ENCODE measurements at regions not wholly inside any gene's neighbourhood (a gene's known extent, or its start where the extent isn't known, plus 50 kb on each side); places are given as distances from the start of the nearest gene placed in this dataset.
"Not testable (repeated sequence)": the region's sequence is repeated elsewhere in the genome, so short reads cannot be mapped to it uniquely, and the experiment has no call there.

DNA sequence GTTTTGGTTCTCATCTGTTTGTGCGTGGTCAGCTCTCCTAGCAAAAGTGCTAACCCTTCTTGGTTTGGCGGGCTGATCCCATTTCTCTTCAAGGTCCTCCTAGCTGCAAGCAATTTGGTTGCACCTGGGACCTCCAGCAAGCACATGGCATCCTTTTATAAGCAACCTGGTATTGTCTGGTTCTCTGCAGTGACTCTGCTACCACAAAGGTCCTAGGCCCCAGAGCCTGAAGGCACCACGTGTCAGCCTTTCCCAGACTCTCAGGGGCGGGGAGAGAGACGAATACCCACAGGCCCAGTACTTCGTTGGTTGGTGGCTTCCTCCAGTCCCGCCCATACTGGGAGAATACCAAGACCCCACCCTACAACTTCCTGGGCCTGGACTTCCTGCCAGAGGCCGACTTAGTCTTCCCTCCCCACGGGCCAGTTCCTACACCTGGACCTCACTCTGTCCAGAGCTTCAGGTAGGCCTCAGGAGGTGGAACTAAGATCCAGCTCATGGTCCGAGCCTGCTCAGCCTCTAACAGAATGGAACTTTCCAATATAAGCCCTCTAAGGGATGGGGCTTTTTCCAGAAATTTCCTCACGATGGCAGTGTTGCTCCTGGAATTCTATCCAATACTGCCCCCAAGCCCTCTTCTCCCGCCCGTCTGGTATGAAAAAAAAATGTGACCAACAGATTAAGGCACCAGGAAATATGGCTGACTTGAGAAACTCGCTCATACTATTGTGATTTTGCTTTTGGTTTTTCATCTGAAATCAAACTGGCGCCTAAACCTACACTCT, 192.5 kb upstream of the STK26 start:
- no peak for FAIRE-seq

DNA sequence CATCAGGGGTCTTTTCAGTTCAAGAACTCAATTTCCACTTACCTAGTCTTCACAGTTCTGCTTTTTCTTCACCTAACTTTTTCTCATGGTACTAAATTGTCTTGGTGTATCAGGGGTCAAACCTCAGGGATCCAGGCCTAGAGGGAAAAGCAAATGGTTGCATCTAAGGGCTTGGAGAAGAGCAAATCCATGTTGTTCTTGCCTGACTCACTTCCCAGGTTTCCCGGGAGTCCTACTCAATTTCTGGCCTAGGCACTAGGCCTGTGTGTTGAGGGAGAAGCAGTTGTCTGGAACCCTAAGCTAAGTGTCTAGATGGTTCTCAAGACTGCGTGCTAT, 191.9 kb upstream of the STK26 start:
- no peak for FAIRE-seq

DNA sequence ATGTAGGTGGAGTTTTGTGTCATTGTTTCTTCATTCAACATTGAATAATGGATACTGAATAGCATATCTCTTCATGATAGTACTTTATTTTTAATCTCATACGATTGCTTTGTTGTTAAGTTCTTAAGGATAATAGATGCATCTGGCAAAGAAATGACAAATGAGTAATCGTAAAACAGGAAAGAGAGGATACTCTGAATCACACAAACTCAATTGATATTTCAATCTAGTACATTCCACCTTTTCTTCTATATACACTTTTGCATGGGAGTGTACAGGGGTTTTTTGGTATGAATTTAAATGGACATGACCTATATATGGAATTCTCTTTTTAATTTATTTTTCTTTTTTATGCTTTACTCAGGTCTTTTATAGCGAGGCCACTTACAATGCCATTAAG, 186.9 kb upstream of the STK26 start:
- peak; percentile 88 for FAIRE-seq

DNA sequence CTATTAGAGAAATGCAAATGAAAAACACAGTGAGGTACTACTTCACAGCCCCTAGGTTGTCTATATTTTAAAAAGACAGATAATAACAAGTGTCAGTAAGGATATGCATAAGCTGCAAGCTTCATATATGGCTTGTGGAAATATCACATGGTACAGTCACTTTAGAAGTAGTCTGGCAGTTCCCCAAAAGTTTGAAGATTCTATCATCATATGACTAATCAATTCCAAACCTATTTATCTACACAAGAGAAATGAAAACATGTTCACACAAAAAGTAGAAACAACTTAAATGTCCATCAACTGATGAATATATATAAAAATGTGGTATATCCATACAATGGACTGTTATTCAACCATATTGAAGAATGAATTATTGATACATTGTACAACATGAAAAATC, 185.8 kb upstream of the STK26 start:
- FAIRE-seq = peak; percentile 84

DNA sequence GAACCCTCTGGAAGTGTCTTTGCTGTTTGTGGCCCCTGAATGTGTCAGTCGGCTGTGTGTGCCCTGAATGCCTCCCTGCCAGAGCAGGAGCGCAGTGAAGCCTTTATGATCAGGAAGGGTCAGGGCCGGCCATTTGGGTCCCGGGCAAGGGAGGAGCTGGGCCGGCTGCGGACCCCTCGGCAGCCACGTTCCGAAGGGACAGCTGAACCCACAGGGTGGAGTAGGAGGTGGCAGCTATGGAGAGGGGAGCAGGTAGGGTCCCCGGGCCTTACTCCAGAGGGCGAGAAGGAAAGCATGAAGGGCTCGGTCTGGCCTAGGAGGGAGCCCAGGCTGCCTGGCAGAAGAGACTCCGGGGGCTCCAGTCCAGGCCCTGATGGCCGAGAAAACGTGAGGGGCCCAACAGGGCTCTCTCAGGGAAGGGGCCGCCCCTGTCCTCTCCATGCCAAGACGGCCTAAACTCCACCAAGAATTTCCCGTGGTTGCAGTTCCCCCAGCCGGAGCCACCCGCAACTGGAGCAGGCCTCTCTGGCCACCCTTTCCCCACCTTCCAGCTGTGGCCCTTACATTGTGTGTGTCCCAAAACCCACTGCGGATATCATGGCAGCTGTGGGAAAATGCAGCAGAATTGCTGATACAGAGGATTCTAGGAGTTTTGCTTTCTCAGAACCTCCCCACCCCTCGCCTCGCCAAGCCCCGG, 182.2 kb upstream of the STK26 start:
- FAIRE-seq = no peak

DNA sequence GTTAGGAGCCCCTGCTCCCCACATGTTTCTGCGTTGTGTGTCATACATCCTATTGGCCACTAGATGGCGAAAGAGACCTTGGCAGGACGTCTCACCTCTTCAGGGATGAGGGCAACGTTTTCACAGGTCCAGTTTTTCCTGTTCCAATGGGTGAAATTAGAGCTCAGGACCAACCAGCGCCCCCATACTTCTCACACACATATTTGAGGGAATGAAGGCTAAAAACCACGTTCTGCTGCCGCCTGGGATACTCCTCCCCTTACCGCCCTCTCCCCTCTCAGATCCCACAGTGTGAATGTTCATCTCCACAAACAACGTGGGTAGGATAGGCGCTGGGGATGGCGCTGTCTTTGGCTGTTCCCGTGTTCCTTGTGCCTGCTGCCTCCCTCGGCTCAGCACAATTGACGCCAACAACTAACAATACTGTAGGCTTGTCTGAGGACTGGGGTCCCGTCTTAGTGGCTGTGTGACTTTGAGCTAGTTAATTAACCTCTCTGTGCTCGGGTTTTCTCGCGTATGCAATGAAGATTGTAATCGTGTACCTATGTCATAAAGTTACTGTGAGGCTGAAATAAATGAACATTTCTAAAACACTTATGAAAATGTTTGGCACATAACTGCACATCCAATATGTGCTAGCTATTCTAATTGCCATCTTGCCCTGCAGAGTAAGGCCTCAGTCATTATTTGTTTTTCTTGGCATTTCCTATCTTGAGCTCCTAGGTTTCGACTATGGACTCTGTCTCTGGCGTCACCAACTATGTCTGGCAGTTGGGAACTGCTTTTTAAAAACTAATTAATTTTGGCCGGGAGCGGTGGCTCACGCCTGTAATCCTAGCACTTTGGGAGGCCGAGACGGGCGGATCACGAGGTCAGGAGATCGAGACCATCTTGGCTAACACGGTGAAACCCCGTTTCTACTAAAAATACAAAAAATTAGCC, 181.3 kb upstream of the STK26 start:
- no peak for FAIRE-seq

DNA sequence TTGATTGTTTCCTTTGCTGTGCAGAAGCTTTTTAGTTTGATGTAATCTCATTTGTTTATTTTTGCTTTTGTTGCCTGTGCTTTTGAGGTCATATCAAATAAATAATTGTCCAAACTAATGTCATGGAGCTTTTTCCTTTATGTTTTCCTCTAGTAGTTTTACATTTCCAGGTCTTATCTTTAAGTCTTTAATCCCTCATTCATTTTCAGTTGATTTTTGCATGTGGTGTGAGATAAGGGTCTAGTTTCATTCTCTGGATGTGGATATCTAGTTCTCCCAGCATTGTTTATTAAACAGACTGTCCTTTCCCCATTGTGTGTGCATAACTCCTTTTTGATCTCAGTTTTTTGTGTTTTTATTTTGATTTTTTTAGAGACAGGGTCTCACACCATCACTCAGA, 179.1 kb upstream of the STK26 start:
- no peak for FAIRE-seq

DNA sequence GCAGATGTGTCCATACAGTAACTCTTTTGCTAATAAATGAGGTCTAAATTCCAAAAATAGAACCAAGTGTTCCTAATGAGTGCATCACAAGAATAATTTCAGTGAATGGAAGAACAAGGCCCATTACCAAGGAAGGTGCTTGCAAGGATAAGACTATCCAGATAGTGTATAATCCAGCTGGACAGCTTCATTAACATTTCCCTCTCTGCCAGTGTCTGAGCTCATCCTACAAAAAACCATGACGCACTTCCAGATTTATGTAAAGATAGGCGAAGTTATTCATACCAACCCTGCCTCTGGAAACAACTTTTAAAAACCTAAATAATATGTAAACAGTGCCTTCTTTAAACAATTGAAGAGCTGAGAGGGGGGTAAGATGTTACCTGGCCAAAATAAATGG, 177.9 kb upstream of the STK26 start:
- FAIRE-seq = no peak

DNA sequence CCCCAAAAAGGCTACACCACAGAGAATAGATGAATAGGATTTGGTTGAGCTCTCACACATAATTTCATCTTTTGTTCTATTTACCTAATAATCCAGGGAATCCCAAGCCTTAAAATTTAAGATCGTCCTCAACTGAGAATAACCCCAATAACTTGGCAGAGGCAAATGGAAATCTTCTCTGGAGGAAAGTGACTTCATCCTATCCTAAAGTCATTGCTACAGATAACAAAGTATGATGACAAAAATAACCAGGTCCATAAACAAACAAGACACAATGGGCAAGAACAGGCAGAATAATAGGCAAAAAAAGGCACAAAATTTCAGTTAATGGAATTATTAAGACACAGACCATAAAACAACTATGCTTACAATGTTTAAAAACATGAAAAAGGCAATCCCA, 177.3 kb upstream of the STK26 start:
- no peak for FAIRE-seq

DNA sequence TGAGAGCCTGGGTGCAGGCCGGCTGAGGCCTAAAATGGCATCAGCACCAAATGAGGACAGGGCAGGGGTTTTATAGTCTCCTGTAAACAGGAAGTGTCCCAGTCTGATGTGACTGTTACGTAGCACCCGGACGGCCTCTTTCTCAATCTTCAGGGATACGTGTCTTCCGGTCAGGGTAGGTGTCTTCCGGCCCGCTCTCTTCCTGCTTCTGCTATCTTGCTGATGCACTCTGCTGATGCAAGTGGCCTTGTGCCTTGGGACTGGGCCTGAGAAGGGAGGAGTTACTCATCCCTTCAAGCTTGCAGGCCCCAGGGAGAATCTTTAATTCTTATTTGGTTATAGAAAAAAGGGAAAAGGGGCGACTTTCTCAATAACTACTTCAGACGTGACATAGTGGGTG, 172.1 kb upstream of the STK26 start:
- FAIRE-seq = not testable (repeated sequence)

DNA sequence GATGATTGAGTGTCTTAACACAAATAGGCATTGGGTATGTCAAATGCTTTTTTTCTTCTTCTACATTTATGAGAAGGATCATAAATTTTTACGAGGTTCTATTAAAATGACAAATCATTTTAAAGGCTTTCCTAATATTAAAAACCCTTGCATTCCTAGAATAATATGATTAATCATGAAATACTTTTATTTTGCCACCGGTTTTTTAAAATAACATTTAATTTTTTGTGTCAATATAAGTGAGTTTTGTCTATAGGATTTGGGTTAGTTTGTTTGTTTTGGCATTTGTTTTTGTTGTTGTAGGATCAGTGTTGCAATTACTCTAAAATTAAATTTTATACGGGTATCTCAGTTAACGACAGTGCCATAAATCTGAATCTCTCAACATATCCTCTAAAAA, 169.7 kb upstream of the STK26 start:
- no peak for FAIRE-seq

DNA sequence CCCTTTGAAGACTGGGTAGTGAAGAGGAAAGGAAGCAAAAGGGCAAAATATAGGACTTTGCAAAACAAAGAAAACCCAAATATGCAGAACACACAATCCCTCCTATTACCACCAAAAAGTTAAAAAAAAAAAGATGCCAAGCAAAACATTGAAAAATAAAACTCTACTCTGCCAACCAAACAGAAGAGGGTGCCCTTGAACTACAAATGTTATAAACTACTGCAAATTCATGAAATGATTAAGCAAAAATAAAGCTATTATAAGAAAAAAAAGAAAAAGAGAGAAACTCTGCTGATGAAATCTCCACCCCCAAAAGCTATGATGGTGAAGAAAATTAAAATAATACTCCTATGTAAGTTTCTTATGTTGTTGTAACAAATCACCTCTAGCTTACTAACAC, 168.5 kb upstream of the STK26 start:
- FAIRE-seq = peak; percentile 51

DNA sequence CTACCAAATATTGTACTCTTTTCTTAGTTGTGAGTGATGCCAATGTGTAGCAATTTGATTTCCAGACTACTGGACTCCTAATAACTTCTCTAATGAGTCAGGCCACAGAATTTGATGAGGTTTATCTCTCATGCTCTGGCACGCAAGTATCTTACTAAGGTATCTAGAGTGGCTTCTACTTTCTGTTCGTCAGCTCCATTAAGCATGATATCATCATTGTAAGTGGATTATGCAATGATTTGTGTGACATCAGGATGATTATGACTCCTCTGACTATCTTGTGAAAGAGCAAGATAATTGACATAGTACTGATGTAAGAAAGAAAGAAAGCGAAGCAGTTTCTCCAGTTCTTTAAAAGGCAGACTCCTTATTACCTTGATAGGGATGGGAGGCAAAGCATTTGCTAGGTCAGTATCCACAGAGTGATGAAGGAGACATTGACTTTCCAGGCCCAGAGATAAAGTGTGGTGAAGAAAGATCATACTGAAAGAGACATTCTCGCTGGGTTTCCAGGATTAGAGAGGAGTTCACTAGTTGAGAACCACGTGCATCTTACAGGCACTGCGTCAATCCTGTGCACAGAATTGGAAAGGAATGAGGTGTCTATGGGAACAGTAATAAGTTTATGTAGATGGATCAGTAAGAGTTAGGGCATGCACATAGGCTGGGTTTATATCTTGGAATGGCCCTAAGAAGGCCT, 161.9 kb upstream of the STK26 start:
- no peak for FAIRE-seq

DNA sequence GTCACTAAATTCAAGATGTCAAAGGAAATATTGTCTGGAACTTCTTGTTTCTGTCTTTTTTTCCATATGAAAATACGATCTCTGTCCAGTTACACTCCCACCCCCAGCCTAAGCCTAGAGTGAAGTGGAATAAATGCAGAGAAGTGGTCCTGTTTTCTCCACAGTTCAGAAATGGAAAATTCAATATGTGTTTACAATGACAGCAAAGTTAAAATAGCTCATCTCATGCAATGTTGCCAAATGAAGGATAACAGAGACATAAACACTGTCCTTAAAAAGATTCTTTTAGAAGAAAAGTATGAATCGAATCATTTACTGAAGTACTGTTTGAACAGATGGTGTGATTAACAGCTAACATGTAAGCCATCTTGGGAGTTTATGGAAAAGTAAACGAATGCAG, 160.8 kb upstream of the STK26 start:
- FAIRE-seq = no peak

DNA sequence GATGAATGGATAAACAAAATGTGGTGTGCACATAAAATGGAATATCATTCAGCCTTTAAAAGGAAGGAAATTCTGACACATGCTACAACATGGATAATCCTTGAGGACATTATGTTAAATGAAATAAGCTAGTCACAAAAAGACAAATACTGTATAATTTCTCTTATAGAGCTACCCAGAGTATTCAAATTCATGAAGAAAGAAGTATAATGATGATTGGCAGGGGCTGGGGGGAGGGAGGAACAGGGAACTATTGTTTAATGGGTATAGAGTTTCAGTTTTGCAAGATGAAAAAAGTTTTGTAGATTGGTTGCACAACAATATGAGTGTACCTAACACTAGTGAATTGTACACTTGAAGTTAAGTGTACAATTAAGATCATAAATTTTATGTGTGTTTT, 153.9 kb upstream of the STK26 start:
- peak; percentile 61 for FAIRE-seq

DNA sequence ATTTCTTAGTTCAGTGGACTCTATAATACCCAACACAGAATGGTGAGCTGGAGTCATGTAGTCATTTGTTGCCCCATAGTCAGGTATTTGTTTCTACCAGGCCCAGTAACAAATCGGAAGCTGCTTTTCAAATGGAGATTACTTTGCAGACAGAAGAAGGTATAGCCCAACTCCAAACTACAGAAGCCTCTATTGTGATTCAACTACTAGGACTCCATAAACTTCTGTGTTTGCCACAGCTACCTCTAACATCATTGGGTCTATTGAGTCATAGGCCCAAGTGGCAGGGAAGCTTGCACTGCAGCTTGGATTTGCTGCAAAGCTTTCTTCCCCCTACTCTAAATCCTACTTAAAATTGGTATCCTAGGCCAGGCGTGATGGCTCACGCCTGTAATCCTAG, 148.8 kb upstream of the STK26 start:
- no peak for FAIRE-seq

DNA sequence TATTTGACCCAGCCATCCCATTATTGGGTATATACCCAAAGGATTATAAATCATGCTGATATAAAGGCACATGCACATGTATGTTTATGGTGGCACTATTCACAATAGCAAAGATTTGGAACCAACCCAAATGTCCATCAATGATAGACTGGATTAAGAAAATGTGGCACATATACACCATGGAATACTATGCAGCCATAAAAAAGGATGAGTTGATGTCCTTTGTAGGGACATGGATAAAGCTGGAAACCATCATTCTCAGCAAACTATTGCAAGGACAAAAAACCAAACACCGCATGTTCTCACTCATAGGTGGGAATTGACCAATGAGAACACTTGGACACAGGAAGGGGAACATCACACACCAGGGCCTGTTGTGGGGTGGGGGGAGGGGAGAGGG, 147.3 kb upstream of the STK26 start:
- FAIRE-seq = not testable (repeated sequence)

DNA sequence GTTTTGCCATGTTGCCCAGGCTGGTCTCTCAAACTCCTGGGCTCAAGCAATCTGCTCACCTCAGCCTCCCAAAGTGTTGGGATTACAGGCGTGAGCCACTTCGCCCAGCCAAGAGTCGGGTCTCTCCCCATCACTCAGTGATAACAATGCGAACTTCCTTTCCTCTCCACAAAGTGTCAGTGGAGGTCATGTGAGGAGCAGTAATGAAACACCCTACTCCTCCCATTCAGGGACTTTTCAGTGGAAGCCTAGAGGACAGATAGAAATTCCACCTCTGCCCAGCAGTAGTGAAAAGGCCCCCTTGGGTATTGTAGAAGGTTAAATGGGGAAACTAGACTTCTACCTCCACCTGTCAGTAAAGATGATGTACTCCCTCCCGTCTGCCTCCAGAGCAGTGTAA, 141.9 kb upstream of the STK26 start:
- FAIRE-seq = no peak

DNA sequence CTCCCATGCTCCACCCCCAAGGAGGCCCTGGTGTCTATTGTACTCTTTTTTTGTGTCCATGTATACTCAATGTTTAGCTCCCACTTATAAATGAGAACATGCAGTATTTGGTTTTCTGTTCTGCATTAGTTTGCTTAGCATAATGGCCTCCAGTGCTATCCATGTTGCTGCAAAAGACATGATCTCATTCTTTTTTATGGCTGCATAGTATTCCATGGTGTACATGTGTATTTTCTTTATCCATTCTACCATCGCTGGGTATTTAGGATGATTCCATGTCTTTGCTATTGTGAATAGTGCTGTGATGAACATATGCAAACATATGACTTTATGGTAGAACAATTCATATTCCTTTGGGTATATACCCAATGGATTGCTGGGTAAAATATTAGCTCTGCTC, 138.1 kb upstream of the STK26 start:
- not testable (repeated sequence) for FAIRE-seq

DNA sequence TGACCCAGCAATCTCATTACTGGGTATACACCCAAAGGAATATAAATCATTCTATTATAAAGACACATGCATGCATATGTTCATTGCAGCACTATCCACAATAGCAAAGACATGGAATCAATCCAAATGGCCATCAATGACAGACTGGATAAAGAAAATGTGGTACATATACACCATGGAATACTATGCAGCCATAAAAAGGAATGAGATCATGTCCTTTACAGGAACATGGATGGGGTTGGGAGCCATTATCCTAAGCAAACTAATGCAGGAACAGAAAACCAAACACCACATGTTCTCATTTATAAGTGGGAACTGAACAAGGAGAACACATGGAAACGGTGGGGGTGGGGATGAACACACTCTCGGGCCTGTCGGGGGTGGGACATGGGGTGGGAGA, 129.2 kb upstream of the STK26 start:
- not testable (repeated sequence) for FAIRE-seq

DNA sequence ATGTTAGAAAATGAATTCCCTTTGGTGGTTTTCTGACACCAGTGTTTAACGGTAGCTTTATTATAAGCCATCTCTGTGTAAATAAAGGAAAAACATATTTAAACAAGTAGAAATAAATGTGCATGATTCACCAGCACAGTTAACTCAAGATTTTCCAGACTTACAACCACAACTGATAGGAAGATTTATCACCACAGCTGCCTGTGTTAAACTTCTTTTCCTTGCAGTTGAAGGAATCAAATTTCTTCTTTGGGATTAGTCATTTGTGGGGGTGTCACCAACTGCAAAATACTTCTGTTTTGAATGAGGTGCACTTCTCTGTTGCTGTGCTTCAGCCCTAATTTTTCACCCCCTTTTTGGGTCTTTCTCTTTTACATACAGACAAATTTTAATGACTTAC, 128.1 kb upstream of the STK26 start:
- FAIRE-seq = no peak

DNA sequence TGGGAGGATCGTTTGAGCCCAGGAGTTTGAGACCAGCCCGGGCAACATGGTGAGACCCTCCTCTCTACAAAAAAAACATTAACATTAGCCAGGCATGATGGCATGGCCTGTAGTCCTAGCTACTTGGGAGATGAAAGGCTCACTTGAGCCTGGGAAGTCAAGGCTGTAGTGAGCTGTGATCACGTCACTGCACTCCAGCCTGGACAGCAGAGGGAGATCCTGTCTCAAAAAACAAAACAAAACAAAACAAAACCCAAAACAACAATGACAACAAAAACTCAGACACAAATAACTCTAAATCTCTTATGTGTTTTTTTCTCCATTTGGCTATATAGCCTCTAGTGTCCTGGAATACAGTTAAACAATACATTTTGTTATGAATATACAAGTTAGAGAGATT, 127.3 kb upstream of the STK26 start:
- FAIRE-seq = no peak

DNA sequence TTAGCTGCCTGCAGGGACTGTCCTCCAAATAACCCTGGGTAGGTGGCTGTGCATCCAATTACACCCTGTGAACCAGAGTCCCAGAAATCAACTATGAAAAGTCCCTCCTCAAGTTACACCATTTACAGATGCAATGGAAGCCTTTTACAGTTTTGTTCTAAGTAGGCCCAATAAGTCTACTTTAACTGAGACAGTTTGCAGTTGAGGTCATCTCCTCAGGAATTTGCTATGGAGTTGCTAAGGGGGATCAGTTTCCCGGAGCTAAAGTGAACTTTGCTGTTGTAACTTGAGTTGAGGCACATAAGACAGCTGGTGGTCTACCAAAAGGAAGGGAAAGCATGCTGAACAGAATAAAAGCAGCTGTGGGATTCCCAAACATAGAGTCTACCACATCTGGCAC, 121.6 kb upstream of the STK26 start:
- no peak for FAIRE-seq

Measured in colon (tissue), 2 donors.